H1 (cell line): ENCODE measurements at regions not wholly inside any gene's neighbourhood (a gene's known extent, or its start where the extent isn't known, plus 50 kb on each side); places are given as distances from the start of the nearest gene placed in this dataset.

Experiments
- CTCF ChIA-PET: fragments of 300-600 bp; sonication (Branson Sonifier 250); formaldehyde crosslinking; loops from one replicate; lab custom pipeline; 2021; ENCODE audit not compliant: partially characterized antibody; lab: Charles Lee
- POLR2A ChIA-PET: fragments of 300-600 bp; sonication (Branson Sonifier 250); formaldehyde crosslinking; loops from one replicate; lab custom pipeline; 2021; ENCODE audit warnings: inconsistent platforms; ENCODE audit not compliant: partially characterized antibody; lab: Charles Lee
- DNase-seq, 2 experiments: peaks; one replicate each; pipeline versions ENCODE4 v3.0.0 to v3.0.0-alpha.2; 2010 to 2022; ENCODE audit warnings: low spot score in 2 of 2, low read depth in 1 of 2, mixed read lengths in 1 of 2
- FAIRE-seq: peaks from 2 replicates; lab custom pipeline; 2011; peaks lifted over from hg19 to GRCh38; lab: Jason Lieb, UNC
- H2AFZ ChIP-seq: 2 replicates; pipeline ENCODE4 v1.8.1; 2012; ENCODE audit warnings: low read length, inconsistent platforms
- H2AK5ac ChIP-seq: 2 replicates; pipeline ENCODE4 v1.6.1; 2013; ENCODE audit warnings: low read depth, low read length
- H2BK120ac ChIP-seq: replicated peaks from 2 replicates; pipeline ENCODE3; 2013; ENCODE audit warnings: low read depth, low read length, inconsistent platforms
- H2BK12ac ChIP-seq: 2 replicates; pipeline ENCODE4 v1.6.1; 2013; ENCODE audit warnings: low read depth, low read length
- H2BK15ac ChIP-seq: 2 replicates; pipeline ENCODE4 v1.6.1; 2013; ENCODE audit warnings: low read length
- H2BK20ac ChIP-seq: 2 replicates; pipeline ENCODE4 v1.6.1; 2013; ENCODE audit warnings: low read length
- H2BK5ac ChIP-seq: 2 replicates; pipeline ENCODE4 v1.6.1; 2013; ENCODE audit warnings: low read depth, low read length
- H3K14ac ChIP-seq: 2 replicates; pipeline ENCODE4 v1.6.1; 2013; ENCODE audit warnings: inconsistent platforms; ENCODE audit not compliant: insufficient read length
- H3K18ac ChIP-seq: 2 replicates; pipeline ENCODE4 v1.6.1; 2013; ENCODE audit warnings: low read length; ENCODE audit errors: extremely low read depth
- H3K23ac ChIP-seq: 2 replicates; pipeline ENCODE4 v1.6.1; 2013; ENCODE audit warnings: inconsistent platforms; ENCODE audit not compliant: insufficient read length
- H3K23me2 ChIP-seq: 2 replicates; pipeline ENCODE4 v1.6.1; 2013; ENCODE audit warnings: low read depth, low read length
- H3K27ac ChIP-seq: 2 replicates; pipeline ENCODE4 v1.6.1; 2011; ENCODE audit warnings: low read depth, low read length, inconsistent platforms
- H3K27me3 ChIP-seq, 4 experiments: replicated peaks in 1 of 4; 1 replicate in 1 of 4; 2 replicates in 3 of 4; pipeline versions ENCODE4 v1.6.1 to v1.8.1; 2011 to 2013; ENCODE audit warnings: low read length in 3 of 4, mild to moderate bottlenecking in 3 of 4, inconsistent platforms in 2 of 4, mixed read lengths in 2 of 4, moderate library complexity in 1 of 4; ENCODE audit not compliant: control insufficient read depth in 3 of 4, insufficient read depth in 3 of 4; ENCODE audit errors: extremely low read depth in 1 of 4
- H3K36me3 ChIP-seq, 4 experiments: 2 replicates each; pipeline versions ENCODE4 v1.6.1 to v1.8.1; 2011 to 2013; ENCODE audit warnings: mild to moderate bottlenecking in 4 of 4, low read length in 3 of 4, moderate library complexity in 2 of 4, control low read depth in 1 of 4, inconsistent platforms in 1 of 4; ENCODE audit not compliant: insufficient read depth in 4 of 4, control insufficient read depth in 2 of 4
- H3K4ac ChIP-seq: replicated peaks from 2 replicates; pipeline ENCODE3; 2013; ENCODE audit warnings: low read length, low read depth, mixed read lengths, inconsistent platforms; ENCODE audit not compliant: insufficient read length
- H3K4me1 ChIP-seq, 4 experiments: replicated peaks in 1 of 4; 1 replicate in 1 of 4; 2 replicates in 3 of 4; pipeline versions ENCODE4 v1.6.1 to v1.8.1; 2011 to 2013; ENCODE audit warnings: low read length in 3 of 4, inconsistent platforms in 2 of 4, mixed read lengths in 1 of 4; ENCODE audit not compliant: insufficient read depth in 4 of 4, control insufficient read depth in 3 of 4
- H3K4me2 ChIP-seq, 2 experiments: 2 replicates each; pipeline versions ENCODE4 v1.6.1 to v1.8.1; 2011 to 2013; ENCODE audit warnings: low read depth in 2 of 2, low read length in 2 of 2, control low read depth in 1 of 2, inconsistent platforms in 1 of 2, mild to moderate bottlenecking in 1 of 2; ENCODE audit not compliant: insufficient read depth in 1 of 2
- H3K4me3 ChIP-seq, 4 experiments: fragments of 200-600, 300-600 bp in 1 of 4; sonication (generic), shearing (Covaris generic), sonication (Bioruptor Twin) in 1 of 4; 2 replicates each; pipeline versions ENCODE4 v1.5.1 to v1.8.1; 2011 to 2016; ENCODE audit warnings: low read length in 4 of 4, low read depth in 3 of 4, control low read depth in 2 of 4, inconsistent platforms in 2 of 4, mild to moderate bottlenecking in 2 of 4, mixed read lengths in 1 of 4, moderate library complexity in 1 of 4; ENCODE audit not compliant: insufficient read depth in 2 of 4; ENCODE audit errors: extremely low read depth in 1 of 4
- H3K56ac ChIP-seq: replicated peaks from 2 replicates; pipeline ENCODE3; 2013; ENCODE audit warnings: low read depth, mild to moderate bottlenecking, mixed read lengths, low read length, inconsistent platforms; ENCODE audit not compliant: insufficient read length
- H3K79me1 ChIP-seq: 2 replicates; pipeline ENCODE4 v1.6.1; 2013; ENCODE audit warnings: low read depth, low read length, control low read depth
- H3K79me2 ChIP-seq, 2 experiments: 2 replicates each; pipeline versions ENCODE4 v1.6.1 to v1.8.1; 2012 to 2013; ENCODE audit warnings: low read length in 2 of 2, mild to moderate bottlenecking in 2 of 2, inconsistent platforms in 1 of 2; ENCODE audit not compliant: insufficient read depth in 2 of 2, control insufficient read depth in 1 of 2
- H3K9ac ChIP-seq, 4 experiments: replicated peaks in 1 of 4; 1 replicate in 1 of 4; 2 replicates in 3 of 4; pipeline versions ENCODE4 v1.6.1 to v1.8.1; 2011 to 2013; ENCODE audit warnings: low read depth in 3 of 4, low read length in 3 of 4, control low read depth in 2 of 4, mild to moderate bottlenecking in 2 of 4, moderate library complexity in 2 of 4, inconsistent platforms in 1 of 4; ENCODE audit errors: extremely low read depth in 1 of 4
- H3K9me3 ChIP-seq, 2 experiments: 2 replicates each; pipeline versions ENCODE4 v1.6.1 to v1.8.1; 2012 to 2013; ENCODE audit warnings: mild to moderate bottlenecking in 2 of 2, moderate library complexity in 2 of 2, control low read depth in 1 of 2, inconsistent platforms in 1 of 2, low read depth in 1 of 2, low read length in 1 of 2, mixed read lengths in 1 of 2; ENCODE audit not compliant: insufficient read depth in 2 of 2
- H4K20me1 ChIP-seq, 2 experiments: replicated peaks in 1 of 2; 2 replicates each; pipeline versions ENCODE3 to v1.8.1; 2011 to 2013; ENCODE audit warnings: inconsistent platforms in 2 of 2, low read length in 2 of 2, mild to moderate bottlenecking in 1 of 2; ENCODE audit not compliant: insufficient read depth in 2 of 2, control insufficient read depth in 1 of 2
- H4K5ac ChIP-seq: 2 replicates; pipeline ENCODE4 v1.6.1; 2013; ENCODE audit warnings: low read length, low read depth, mixed read lengths, inconsistent platforms; ENCODE audit not compliant: insufficient read length
- H4K8ac ChIP-seq: 2 replicates; pipeline ENCODE4 v1.8.0; 2013; ENCODE audit warnings: mild to moderate bottlenecking, moderate library complexity, low read length, inconsistent platforms; ENCODE audit not compliant: insufficient read depth; ENCODE audit errors: extremely low read depth
- H4K91ac ChIP-seq: replicated peaks from 2 replicates; pipeline ENCODE3; 2013; ENCODE audit warnings: low read length, mixed read lengths, inconsistent platforms; ENCODE audit not compliant: insufficient read length
- CBX8 ChIP-seq: fragments of 300-800, 300-1000 bp; sonication (generic); IDR thresholded peaks from 2 replicates; pipeline ENCODE4 v1.7.1; 2016; ENCODE audit warnings: low read depth, low read length, borderline replicate concordance
- CEBPB ChIP-seq: IDR thresholded peaks from 2 replicates; pipeline ENCODE4 v1.6.1; 2012; ENCODE audit warnings: low read depth, low read length
- E2F6 ChIP-seq: IDR thresholded peaks from 2 replicates; pipeline ENCODE4 v1.6.1; 2012; ENCODE audit warnings: inconsistent platforms
- GABPA ChIP-seq: IDR thresholded peaks from 2 replicates; pipeline ENCODE4 v1.6.1; 2011; ENCODE audit warnings: mild to moderate bottlenecking, low read length, moderate library complexity, borderline replicate concordance; ENCODE audit not compliant: insufficient read depth
- JUND ChIP-seq: IDR thresholded peaks from 2 replicates; pipeline ENCODE4 v1.6.1; 2011; ENCODE audit warnings: mild to moderate bottlenecking, improper control_type of control experiment, low read length
- PHF8 ChIP-seq: fragments of 200-600 bp; sonication (generic); conservative IDR thresholded peaks from 2 replicates; pipeline ENCODE4 v1.7.1; 2012; ENCODE audit warnings: low read depth, mild to moderate bottlenecking, inconsistent platforms, low read length, moderate library complexity
- RFX5 ChIP-seq: IDR thresholded peaks from 2 replicates; pipeline ENCODE4 v1.6.1; 2011; ENCODE audit warnings: low read depth, low read length, improper control_type of control experiment, borderline replicate concordance
- WGBS, 2 experiments: shearing (Covaris generic) in 1 of 2; methylation state at CpG; one replicate each; pipeline versions ENCODE4 v1.1.6 to v1.1.7; 2013 to 2015; ENCODE audit warnings: low lambda C conversion rate in 2 of 2, mixed read lengths in 2 of 2, inconsistent platforms in 1 of 2, low coverage in 1 of 2, missing lambda C conversion rate in 1 of 2; ENCODE audit not compliant: insufficient replicate concordance in 2 of 2, insufficient coverage in 1 of 2, insufficient read length in 1 of 2; ENCODE audit errors: extremely low coverage in 1 of 2, missing lambda C conversion rate in 1 of 2; 5-methylcytosine and 5-hydroxymethylcytosine counted together

GRCh38 chr13:38135592-38135991 lies 214.1 kb upstream of the UFM1 start:
- Histone ChIP-seq H3K9me3 (no peaks in the 10 kb centered on the region), H3K4me1 (no peaks in the 10 kb centered on the region), H3K4me2 (no peak overlapping the region), H4K5ac (no peak overlapping the region), H3K23ac (no peak overlapping the region), H2BK120ac (no peak overlapping the region), H4K20me1 (no peaks in the 10 kb centered on the region), H3K79me2 (no peaks in the 10 kb centered on the region), H3K9ac (no peak overlapping the region), H3K56ac (no peak overlapping the region)
- TF ChIP-seq E2F6 (no peak), CBX8 (no peak), PHF8 (no peak), CEBPB (no peak), RFX5 (no peak), JUND (no peak), GABPA (no peak)
- TF ChIP-seq, all 59 proteins: peak for 0
- H3K14ac ChIP-seq, result no peak overlapping the region
- ChIA-PET POLR2A (no interaction called here), CTCF (interaction anchor here (0.6 to 0.7 kb wide), 3 partner anchors 32 to 1059 kb away, joined by 3 read pairs; no protein-coding TSS in a partner anchor)
- H3K4me3 ChIP-seq, result no peak overlapping the region
- no peak overlapping the region for H4K91ac ChIP-seq
- H2BK15ac ChIP-seq, result no peak overlapping the region
- H2BK20ac ChIP-seq, result no peak overlapping the region
- no peak overlapping the region for H2BK12ac ChIP-seq
- H4K8ac ChIP-seq, result no peak overlapping the region
- H3K4ac ChIP-seq, result no peak overlapping the region
- H2BK5ac ChIP-seq, result no peak overlapping the region
- H3K27ac ChIP-seq, result no peak overlapping the region
- no peaks in the 10 kb centered on the region for H3K79me1 ChIP-seq
- no peak overlapping the region for H2AK5ac ChIP-seq
- H3K36me3 ChIP-seq, result no peaks in the 10 kb centered on the region
- no peak for FAIRE-seq
- WGBS, 2 experiments, result 90% methylated on average over 4 of the region's 4 CpGs; no CpG with 5 or more reads in 1 of the 2 experiments
- DNase-seq, result no peak
- peaks cover 0 to 1% (median 0%) of the 10 kb centered on the region in 4 experiments; a peak in 1 of 7 replicates for H3K27me3 ChIP-seq
- no peak overlapping the region for H2AFZ ChIP-seq
- H3K23me2 ChIP-seq, result no peaks in the 10 kb centered on the region
- no peak overlapping the region for H3K18ac ChIP-seq
